Stimulated activated CD4-positive, alpha-beta T cell treated with anti-CD3 and anti-CD28 coated beads, Interleukin-12 subunit alpha, Interleukin-12 subunit beta, amount 100 ng/mL, for 4 hours (primary cell): ENCODE measurements at regions not wholly inside any gene's neighbourhood (a gene's known extent, or its start where the extent isn't known, plus 50 kb on each side); places are given as distances from the start of the nearest gene placed in this dataset.

Experiments
- DNase-seq: peaks from one replicate; pipeline ENCODE4 v3.0.0-alpha.2; 2020

- DNase-seq = no peak
Observed at GRCh38 chr13:104024416-104025170, 958.4 kb upstream of the SLC10A2 start.

- no peak for DNase-seq
Observed at GRCh38 chr13:104021806-104022397, 955.7 kb upstream of the SLC10A2 start.

GRCh38 chr13:104017317-104017716, 951.1 kb upstream of the SLC10A2 start:
- DNase-seq = no peak

- DNase-seq = no peak
Observed at GRCh38 chr13:104015646-104016396, 949.6 kb upstream of the SLC10A2 start.

- DNase-seq = no peak
Observed at GRCh38 chr13:104014803-104015645, 948.8 kb upstream of the SLC10A2 start.

GRCh38 chr13:104011505-104012241, 945.5 kb upstream of the SLC10A2 start:
- DNase-seq = no peak

GRCh38 chr13:104008541-104009435, 942.6 kb upstream of the SLC10A2 start:
- DNase-seq = no peak

GRCh38 chr13:104008075-104008474, 941.9 kb upstream of the SLC10A2 start:
- DNase-seq = no peak

GRCh38 chr13:104006625-104007075, 940.4 kb upstream of the SLC10A2 start:
- DNase-seq = no peak

- DNase-seq = no peak
Observed at GRCh38 chr13:104004572-104004971, 938.4 kb upstream of the SLC10A2 start.

- DNase-seq = no peak
Observed at GRCh38 chr13:104002216-104002615, 936.0 kb upstream of the SLC10A2 start.

GRCh38 chr13:104001766-104002165, 935.5 kb upstream of the SLC10A2 start:
- DNase-seq = no peak

- no peak for DNase-seq
Observed at GRCh38 chr13:103996733-103997132, 930.5 kb upstream of the SLC10A2 start.

GRCh38 chr13:103983948-103984347, 917.7 kb upstream of the SLC10A2 start:
- DNase-seq = no peak

- DNase-seq = no peak
Observed at GRCh38 chr13:103976371-103976770, 910.2 kb upstream of the SLC10A2 start.

GRCh38 chr13:103973740-103974139, 907.5 kb upstream of the SLC10A2 start:
- no peak for DNase-seq

GRCh38 chr13:103969520-103970050, 903.4 kb upstream of the SLC10A2 start:
- DNase-seq = no peak

GRCh38 chr13:103965506-103966243, 899.5 kb upstream of the SLC10A2 start:
- no peak for DNase-seq

GRCh38 chr13:103961784-103962183, 895.6 kb upstream of the SLC10A2 start:
- no peak for DNase-seq

- DNase-seq = no peak
Observed at GRCh38 chr13:103961129-103961528, 894.9 kb upstream of the SLC10A2 start.
